ENCODE measurements at regions not wholly inside any gene's neighbourhood (a gene's known extent, or its start where the extent isn't known, plus 50 kb on each side); places are given as distances from the start of the nearest gene placed in this dataset.

DNA sequence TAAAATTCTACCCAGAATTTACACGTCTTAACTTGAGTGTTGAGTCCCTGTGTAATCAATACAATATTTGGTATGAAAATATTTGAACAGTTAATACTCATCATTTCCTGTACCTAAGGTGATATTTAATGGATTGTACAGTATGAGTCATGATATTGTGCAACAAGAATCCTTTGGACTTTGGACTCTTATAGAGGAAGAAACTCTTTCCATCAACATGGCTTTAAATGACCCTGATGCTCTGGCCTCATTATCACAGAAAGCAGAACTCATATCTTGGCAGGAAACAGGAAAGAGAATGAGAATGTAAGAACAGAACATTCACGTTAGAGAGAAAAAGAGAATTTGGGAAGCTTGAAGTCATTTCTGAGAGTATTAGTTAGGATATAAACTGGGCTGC, 168.8 kb upstream of the B3GALT2 start:
- WGBS, 2 experiments (ENCODE audit: insufficient coverage in 1 of 2, insufficient read length in 1 of 2), result 80 to 90% methylated on average over 1 to 2 of the region's 2 CpGs
- Histone ChIP-seq H3K4me1 (ENCODE audit: control insufficient read depth, insufficient read depth, low read length) (no peaks in the 10 kb centered on the region), H3K27ac (ENCODE audit: low read depth, low read length) (no peak overlapping the region), H3K9ac (ENCODE audit: extremely low read depth, low read length, poor library complexity, severe bottlenecking) (no peak overlapping the region), H3K4me3 (ENCODE audit: low read length) (no peak overlapping the region), H3K9me3 (ENCODE audit: control insufficient read depth, low read length) (no peaks in the 10 kb centered on the region), H3K27me3 (ENCODE audit: control insufficient read depth, insufficient read depth, low read length, poor library complexity, severe bottlenecking) (no peaks in the 10 kb centered on the region), H3K36me3 (ENCODE audit: control insufficient read depth, insufficient read depth, low read length) (no peaks in the 10 kb centered on the region)
- H3K36me3 Mint-ChIP-seq (ENCODE audit: low read depth), result no peaks in the 10 kb centered on the region
- no peak for DNase-seq
- H3K4me3 Mint-ChIP-seq, result no peak overlapping the region
- no peak overlapping the region for H3K27ac Mint-ChIP-seq
- no peaks in the 10 kb centered on the region for H3K27me3 Mint-ChIP-seq (ENCODE audit: insufficient read depth)
- TF ChIP-seq, protein P1, sequence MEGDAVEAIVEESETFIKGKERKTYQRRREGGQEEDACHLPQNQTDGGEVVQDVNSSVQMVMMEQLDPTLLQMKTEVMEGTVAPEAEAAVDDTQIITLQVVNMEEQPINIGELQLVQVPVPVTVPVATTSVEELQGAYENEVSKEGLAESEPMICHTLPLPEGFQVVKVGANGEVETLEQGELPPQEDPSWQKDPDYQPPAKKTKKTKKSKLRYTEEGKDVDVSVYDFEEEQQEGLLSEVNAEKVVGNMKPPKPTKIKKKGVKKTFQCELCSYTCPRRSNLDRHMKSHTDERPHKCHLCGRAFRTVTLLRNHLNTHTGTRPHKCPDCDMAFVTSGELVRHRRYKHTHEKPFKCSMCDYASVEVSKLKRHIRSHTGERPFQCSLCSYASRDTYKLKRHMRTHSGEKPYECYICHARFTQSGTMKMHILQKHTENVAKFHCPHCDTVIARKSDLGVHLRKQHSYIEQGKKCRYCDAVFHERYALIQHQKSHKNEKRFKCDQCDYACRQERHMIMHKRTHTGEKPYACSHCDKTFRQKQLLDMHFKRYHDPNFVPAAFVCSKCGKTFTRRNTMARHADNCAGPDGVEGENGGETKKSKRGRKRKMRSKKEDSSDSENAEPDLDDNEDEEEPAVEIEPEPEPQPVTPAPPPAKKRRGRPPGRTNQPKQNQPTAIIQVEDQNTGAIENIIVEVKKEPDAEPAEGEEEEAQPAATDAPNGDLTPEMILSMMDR (conservative IDR thresholded peaks at IDR 0.05), result no peak
- no peaks in the 10 kb centered on the region for H3K9me3 Mint-ChIP-seq
- no peaks in the 10 kb centered on the region for H3K4me1 Mint-ChIP-seq

DNA sequence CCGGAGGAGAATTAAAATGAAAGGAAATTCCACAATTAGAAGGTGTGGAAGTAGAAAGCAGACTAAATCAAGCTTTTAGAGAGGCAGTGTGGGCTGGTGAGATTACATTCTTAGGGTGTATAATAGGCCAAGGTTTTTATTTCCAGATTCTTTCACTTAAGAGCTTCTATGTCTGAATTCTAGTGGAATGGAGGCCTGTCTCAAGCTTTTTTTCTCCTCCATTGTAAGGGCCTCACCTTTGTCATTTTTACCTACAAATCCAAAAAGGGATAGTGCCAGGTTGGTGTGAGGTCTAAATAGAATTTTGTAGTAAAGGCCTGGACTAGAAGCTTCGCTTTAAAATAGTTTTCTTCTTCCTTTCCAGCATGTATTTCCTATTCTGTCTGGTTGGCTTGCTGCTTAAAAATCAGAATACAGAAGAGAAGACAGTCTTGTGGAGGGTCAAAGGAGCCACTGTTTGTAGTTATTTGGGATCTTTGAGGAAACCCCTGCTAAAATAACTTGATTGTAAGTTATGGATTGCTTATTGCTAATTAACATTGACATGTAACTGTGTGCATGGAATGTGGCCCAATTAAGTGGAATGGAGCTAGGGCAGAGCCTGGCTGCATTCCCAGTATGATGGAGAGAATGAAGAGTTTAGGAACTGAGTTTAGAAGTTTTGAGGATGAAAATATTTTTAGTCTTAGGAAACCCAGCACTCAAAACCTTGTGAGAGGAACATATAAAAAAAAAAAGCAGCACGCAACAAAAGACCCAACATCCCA, 162.5 kb upstream of the B3GALT2 start:
- H3K4me3 Mint-ChIP-seq, result no peak overlapping the region
- Histone ChIP-seq H3K9me3 (ENCODE audit: control insufficient read depth, low read length) (no peaks in the 10 kb centered on the region), H3K9ac (ENCODE audit: extremely low read depth, low read length, poor library complexity, severe bottlenecking) (no peak overlapping the region), H3K27ac (ENCODE audit: low read depth, low read length) (peak overlapping the region; percentile 36), H3K4me1 (ENCODE audit: control insufficient read depth, insufficient read depth, low read length) (no peaks in the 10 kb centered on the region), H3K27me3 (ENCODE audit: control insufficient read depth, insufficient read depth, low read length, poor library complexity, severe bottlenecking) (no peaks in the 10 kb centered on the region), H3K36me3 (ENCODE audit: control insufficient read depth, insufficient read depth, low read length) (no peaks in the 10 kb centered on the region), H3K4me3 (ENCODE audit: low read length) (no peak overlapping the region)
- H3K27me3 Mint-ChIP-seq (ENCODE audit: insufficient read depth), result no peaks in the 10 kb centered on the region
- 50 to 92% methylated on average over 1 to 2 of the region's 3 CpGs for WGBS, 2 experiments (ENCODE audit: insufficient coverage in 1 of 2, insufficient read length in 1 of 2)
- TF ChIP-seq, protein P1 (conservative IDR thresholded peaks at IDR 0.05), result no peak
- H3K36me3 Mint-ChIP-seq (ENCODE audit: low read depth), result no peaks in the 10 kb centered on the region
- no peak for DNase-seq
- H3K9me3 Mint-ChIP-seq, result no peaks in the 10 kb centered on the region
- H3K4me1 Mint-ChIP-seq, result no peaks in the 10 kb centered on the region
- H3K27ac Mint-ChIP-seq, result no peak overlapping the region

DNA sequence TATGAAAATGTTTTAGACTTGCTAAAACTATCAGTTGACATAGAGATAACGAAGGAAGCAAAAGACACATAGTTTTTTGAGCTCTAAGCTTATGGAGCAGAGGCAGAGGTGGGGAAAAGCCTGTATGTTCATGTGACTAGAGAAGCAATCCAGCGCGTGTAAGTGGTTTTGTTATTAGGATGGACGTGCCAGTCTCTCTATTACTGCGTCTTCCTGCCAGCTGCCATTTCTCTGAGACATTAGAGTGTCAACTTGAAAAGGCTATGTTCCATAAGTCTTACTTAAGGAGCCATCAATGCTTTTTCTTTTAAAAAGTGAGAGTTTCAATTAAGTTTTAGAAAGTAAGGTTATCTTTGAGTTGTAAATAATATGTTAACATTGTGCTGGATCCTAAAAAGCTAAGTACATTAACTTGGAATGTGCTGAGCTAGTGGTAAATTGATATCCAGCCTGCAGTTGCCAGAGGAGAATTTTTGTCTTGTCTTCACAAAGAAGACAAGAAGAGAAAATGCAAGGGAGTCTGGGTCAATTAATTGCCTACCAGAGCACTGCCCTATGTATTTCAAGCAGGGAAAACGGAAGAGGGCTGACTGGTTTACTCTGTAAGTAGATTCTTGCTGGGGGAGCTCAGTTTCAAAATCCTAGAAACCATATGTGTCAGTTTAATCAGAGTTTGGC, 161.8 kb upstream of the B3GALT2 start:
- Histone ChIP-seq H3K27ac (ENCODE audit: low read depth, low read length) (peak overlapping the region; percentile 36), H3K9ac (ENCODE audit: extremely low read depth, low read length, poor library complexity, severe bottlenecking) (no peak overlapping the region), H3K36me3 (ENCODE audit: control insufficient read depth, insufficient read depth, low read length) (no peaks in the 10 kb centered on the region), H3K9me3 (ENCODE audit: control insufficient read depth, low read length) (no peaks in the 10 kb centered on the region), H3K27me3 (ENCODE audit: control insufficient read depth, insufficient read depth, low read length, poor library complexity, severe bottlenecking) (no peaks in the 10 kb centered on the region), H3K4me1 (ENCODE audit: control insufficient read depth, insufficient read depth, low read length) (no peaks in the 10 kb centered on the region), H3K4me3 (ENCODE audit: low read length) (no peak overlapping the region)
- DNase-seq, result no peak
- TF ChIP-seq, protein P1 (conservative IDR thresholded peaks at IDR 0.05), result no peak
- no peaks in the 10 kb centered on the region for H3K4me1 Mint-ChIP-seq
- no peaks in the 10 kb centered on the region for H3K36me3 Mint-ChIP-seq (ENCODE audit: low read depth)
- WGBS, 2 experiments (ENCODE audit: insufficient coverage in 1 of 2, insufficient read length in 1 of 2), result 90% methylated on average over 6 of the region's 6 CpGs
- H3K9me3 Mint-ChIP-seq, result no peaks in the 10 kb centered on the region
- H3K27ac Mint-ChIP-seq, result no peak overlapping the region
- no peak overlapping the region for H3K4me3 Mint-ChIP-seq
- H3K27me3 Mint-ChIP-seq (ENCODE audit: insufficient read depth), result no peaks in the 10 kb centered on the region
